Adrenal gland (tissue), 9 donors: ENCODE measurements at regions not wholly inside any gene's neighbourhood (a gene's known extent, or its start where the extent isn't known, plus 50 kb on each side); places are given as distances from the start of the nearest gene placed in this dataset.

Experiments used
- DNase-seq, 7 donors: peaks; one replicate each; pipeline ENCODE4 v3.0.0-alpha.2; 2019 to 2020
- H3K27ac ChIP-seq, 5 donors: fragments of 200-600 bp; sonication (generic) in 4 of 5; 1 replicate in 3 of 5; 2 replicates in 2 of 5; pipeline versions ENCODE4 v1.5.1 to v1.8.0; 2016 to 2020; ENCODE audit warnings: mild to moderate bottlenecking in 1 of 5
- H3K27me3 ChIP-seq: fragments of 200-600 bp; 2 replicates; pipeline ENCODE4 v1.8.0; 2021
- H3K36me3 ChIP-seq, 2 donors: fragments of 200-600 bp; replicated peaks in 1 of 2; 1 replicate in 1 of 2; 2 replicates in 1 of 2; pipeline versions ENCODE4 v1.5.1 to v1.8.0; 2018 to 2022
- H3K4me1 ChIP-seq, 2 donors: fragments of 200-600 bp; replicated peaks in 1 of 2; 1 replicate in 1 of 2; 2 replicates in 1 of 2; pipeline versions ENCODE4 v1.5.1 to v1.8.0; 2018 to 2021
- H3K4me3 ChIP-seq, 4 donors: fragments of 200-600 bp; sonication (generic) in 3 of 4; one replicate each; pipeline ENCODE4 v1.5.1; 2016 to 2018
- H3K9me3 ChIP-seq, 3 donors: fragments of 200-600 bp; sonication (generic) in 1 of 3; replicated peaks in 1 of 3; 1 replicate in 2 of 3; 2 replicates in 1 of 3; pipeline versions ENCODE4 v1.5.1 to v1.8.0; 2016 to 2021
- POLR2A ChIP-seq, 2 donors: fragments of 450-650 bp; IDR thresholded peaks; one replicate each; pipeline ENCODE4 v1.6.1; 2017; ENCODE audit warnings: antibody characterized with exemption in 2 of 2, mild to moderate bottlenecking in 2 of 2, moderate library complexity in 1 of 2
- WGBS, 4 donors: extraction: QIAGEN DNeasy Blood & Tissue Kit in 2 of 4; methylation state at CpG; one replicate each; pipeline versions ENCODE4 v1.1.5 to v1.1.7; 2013 to 2017; 5-methylcytosine and 5-hydroxymethylcytosine counted together
- intact Hi-C, 2 donors: fragments of 100-400 bp; cut with DNase I; formaldehyde crosslinking; loops; one replicate each; pipeline versions ENCODE4 v1.14.1 to v1.15.0; 2022 to 2023
- TF ChIP-seq, protein P1 (sequence below), 6 experiments: fragments of 450-650 bp in 4 of 6; fragments of 200-600 bp in 2 of 6; sonication (generic) in 1 of 6; IDR thresholded peaks; 1 replicate in 5 of 6; 2 replicates in 1 of 6; pipeline versions ENCODE4 v1.5.1 to v1.8.0; 2016 to 2021; ENCODE audit warnings: antibody characterized with exemption in 6 of 6, mild to moderate bottlenecking in 2 of 6, moderate library complexity in 1 of 6
- donor health status: healthy with polysubstance abuse.
- donor health status: Bipolar disorder and iron deficiency.
- donor health status: DM: yes; HTN: yes; CAD: no.
- donor health status: DM: no; HTN: no; CAD: no.
- donor health status: DM: no; HTN: no; CAD: no.

DNA sequence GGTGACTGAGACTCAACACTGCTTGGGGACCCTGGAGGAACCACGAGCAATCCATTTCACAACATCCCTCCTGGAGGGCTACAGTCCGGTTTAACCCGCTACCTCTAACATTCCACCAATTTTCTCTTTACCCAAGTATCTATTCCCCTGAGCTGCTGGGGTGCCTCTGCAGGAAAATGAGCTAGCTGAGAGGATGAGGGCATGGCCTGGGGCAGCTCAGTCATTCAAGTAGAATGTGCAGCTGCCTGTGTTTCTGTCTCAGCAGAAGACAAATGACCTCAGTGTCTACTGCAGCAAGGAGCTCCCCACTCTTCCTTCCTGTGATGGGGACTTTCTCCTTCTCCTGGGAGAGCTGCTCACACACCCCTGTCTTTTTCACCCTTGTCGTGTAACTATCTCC is 120.8 kb downstream of the ZNF518B start:
- intact Hi-C loops, result no loop called here
- Histone ChIP-seq H3K9me3 (no peaks in the 10 kb centered on the region), H3K27me3 (no peaks in the 10 kb centered on the region), H3K27ac (no peak overlapping the region), H3K36me3 (no peaks in the 10 kb centered on the region), H3K4me3 (no peak overlapping the region), H3K4me1 (no peaks in the 10 kb centered on the region)
- TF ChIP-seq, protein P1, sequence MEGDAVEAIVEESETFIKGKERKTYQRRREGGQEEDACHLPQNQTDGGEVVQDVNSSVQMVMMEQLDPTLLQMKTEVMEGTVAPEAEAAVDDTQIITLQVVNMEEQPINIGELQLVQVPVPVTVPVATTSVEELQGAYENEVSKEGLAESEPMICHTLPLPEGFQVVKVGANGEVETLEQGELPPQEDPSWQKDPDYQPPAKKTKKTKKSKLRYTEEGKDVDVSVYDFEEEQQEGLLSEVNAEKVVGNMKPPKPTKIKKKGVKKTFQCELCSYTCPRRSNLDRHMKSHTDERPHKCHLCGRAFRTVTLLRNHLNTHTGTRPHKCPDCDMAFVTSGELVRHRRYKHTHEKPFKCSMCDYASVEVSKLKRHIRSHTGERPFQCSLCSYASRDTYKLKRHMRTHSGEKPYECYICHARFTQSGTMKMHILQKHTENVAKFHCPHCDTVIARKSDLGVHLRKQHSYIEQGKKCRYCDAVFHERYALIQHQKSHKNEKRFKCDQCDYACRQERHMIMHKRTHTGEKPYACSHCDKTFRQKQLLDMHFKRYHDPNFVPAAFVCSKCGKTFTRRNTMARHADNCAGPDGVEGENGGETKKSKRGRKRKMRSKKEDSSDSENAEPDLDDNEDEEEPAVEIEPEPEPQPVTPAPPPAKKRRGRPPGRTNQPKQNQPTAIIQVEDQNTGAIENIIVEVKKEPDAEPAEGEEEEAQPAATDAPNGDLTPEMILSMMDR (IDR thresholded peaks at IDR 0.05), result no peak
- no peak for TF ChIP-seq POLR2A (IDR thresholded peaks at IDR 0.05)
- no peak for DNase-seq
- WGBS, 4 donors, result 68 to 80% (median 74%) methylated on average over 4 of the region's 4 CpGs

DNA sequence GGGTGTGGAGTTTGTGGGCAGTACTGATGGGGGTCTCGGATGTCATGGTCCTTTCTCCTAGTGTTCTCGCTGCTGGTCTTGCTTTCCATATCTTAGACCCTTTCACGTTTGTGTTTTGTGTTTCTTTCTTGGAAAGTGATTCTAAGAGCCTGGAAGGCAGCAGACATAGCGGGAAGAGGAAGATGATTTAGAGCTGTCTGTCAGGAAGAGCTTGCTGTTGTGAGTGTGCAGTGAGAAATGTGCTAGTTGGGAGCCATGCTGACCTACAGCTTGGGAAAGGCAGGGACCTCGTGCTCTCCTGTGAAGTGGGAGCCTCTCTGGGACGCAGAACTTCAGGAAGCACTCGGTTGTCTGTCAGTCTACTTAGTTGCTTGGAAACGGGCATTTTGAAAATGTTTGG is 122.2 kb downstream of the ZNF518B start:
- H3K4me1 ChIP-seq, result no peaks in the 10 kb centered on the region
- H3K36me3 ChIP-seq, result no peaks in the 10 kb centered on the region
- 54 to 62% (median 56%) methylated on average over 8 of the region's 8 CpGs for WGBS, 4 donors
- DNase-seq, result no peak
- H3K27me3 ChIP-seq, result no peaks in the 10 kb centered on the region
- H3K27ac ChIP-seq, result no peak overlapping the region
- no peak for TF ChIP-seq POLR2A (IDR thresholded peaks at IDR 0.05)
- TF ChIP-seq, protein P1 (IDR thresholded peaks at IDR 0.05), result no peak
- intact Hi-C loops, result no loop called here
- no peaks in the 10 kb centered on the region for H3K9me3 ChIP-seq
- no peak overlapping the region for H3K4me3 ChIP-seq

DNA sequence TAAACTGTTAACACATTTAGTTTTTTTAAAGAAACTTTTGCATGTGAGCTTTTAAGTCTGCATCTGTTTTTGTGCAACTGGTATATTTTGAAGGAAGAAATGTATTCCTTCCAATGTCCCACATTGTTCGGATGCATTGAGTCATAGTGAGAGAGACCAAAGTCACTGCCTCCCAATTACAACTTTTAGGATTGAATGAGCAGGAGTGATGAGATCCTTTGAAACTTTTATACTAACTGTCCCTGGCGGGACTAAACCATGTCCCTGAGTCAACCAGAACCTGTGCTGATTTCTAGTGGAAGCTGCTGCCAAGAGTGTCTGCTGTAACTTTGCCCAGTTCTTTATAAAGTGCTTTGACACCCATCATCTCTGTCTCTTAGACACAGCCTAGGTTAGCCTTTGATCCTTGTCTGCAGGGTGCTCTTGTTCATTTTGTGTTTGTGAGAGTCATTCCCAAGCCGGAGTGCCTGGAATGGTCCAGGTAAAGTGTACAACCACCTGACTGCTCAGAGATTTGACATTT is 122.7 kb downstream of the ZNF518B start:
- no peaks in the 10 kb centered on the region for H3K9me3 ChIP-seq
- H3K36me3 ChIP-seq, result no peaks in the 10 kb centered on the region
- H3K4me1 ChIP-seq, result no peaks in the 10 kb centered on the region
- intact Hi-C loops, result no loop called here
- no peak overlapping the region for H3K4me3 ChIP-seq
- 67 to 82% (median 77%) methylated on average over 3 of the region's 3 CpGs for WGBS, 4 donors
- no peak for DNase-seq
- no peaks in the 10 kb centered on the region for H3K27me3 ChIP-seq
- H3K27ac ChIP-seq, result no peak overlapping the region
- TF ChIP-seq, protein P1 (IDR thresholded peaks at IDR 0.05), result no peak
- no peak for TF ChIP-seq POLR2A (IDR thresholded peaks at IDR 0.05)

DNA sequence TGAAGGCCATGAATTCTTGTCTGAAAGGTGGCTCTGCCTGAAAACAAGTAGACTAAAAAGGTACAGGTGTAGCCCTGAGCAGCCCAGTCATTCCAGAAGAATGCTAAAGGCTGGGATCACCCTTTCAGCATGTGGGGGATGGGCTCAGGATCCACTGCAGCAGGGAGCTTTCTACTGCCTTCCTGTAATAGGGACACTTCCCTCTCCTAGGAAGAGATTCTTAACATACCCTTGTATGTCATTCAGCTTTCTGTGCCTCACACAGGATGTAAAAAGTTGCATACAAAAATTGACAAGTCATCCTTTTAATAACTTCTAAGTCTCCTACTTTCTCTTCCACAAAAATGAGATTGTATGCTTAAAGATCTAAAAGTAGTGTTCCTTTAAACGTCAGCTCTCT is 123.3 kb downstream of the ZNF518B start:
- 23 to 54% (median 42%) methylated on average over 1 of the region's 1 CpG for WGBS, 4 donors
- no peaks in the 10 kb centered on the region for H3K4me1 ChIP-seq
- DNase-seq, result no peak
- intact Hi-C loops, result no loop called here
- H3K36me3 ChIP-seq, result no peaks in the 10 kb centered on the region
- TF ChIP-seq, protein P1 (IDR thresholded peaks at IDR 0.05), result no peak
- no peak for TF ChIP-seq POLR2A (IDR thresholded peaks at IDR 0.05)
- no peaks in the 10 kb centered on the region for H3K9me3 ChIP-seq
- H3K27ac ChIP-seq, result no peak overlapping the region
- no peaks in the 10 kb centered on the region for H3K27me3 ChIP-seq
- no peak overlapping the region for H3K4me3 ChIP-seq
